ELF-1 (cell line): ENCODE measurements at regions not wholly inside any gene's neighbourhood (a gene's known extent, or its start where the extent isn't known, plus 50 kb on each side); places are given as distances from the start of the nearest gene placed in this dataset.
"Not testable (repeated sequence)": the region's sequence is repeated elsewhere in the genome, so short reads cannot be mapped to it uniquely, and the experiment has no call there.

Experiments
- DNase-seq: peaks from one replicate; pipeline ENCODE4 v3.0.0-alpha.2; 2016; ENCODE audit warnings: low read depth, low spot score

DNA sequence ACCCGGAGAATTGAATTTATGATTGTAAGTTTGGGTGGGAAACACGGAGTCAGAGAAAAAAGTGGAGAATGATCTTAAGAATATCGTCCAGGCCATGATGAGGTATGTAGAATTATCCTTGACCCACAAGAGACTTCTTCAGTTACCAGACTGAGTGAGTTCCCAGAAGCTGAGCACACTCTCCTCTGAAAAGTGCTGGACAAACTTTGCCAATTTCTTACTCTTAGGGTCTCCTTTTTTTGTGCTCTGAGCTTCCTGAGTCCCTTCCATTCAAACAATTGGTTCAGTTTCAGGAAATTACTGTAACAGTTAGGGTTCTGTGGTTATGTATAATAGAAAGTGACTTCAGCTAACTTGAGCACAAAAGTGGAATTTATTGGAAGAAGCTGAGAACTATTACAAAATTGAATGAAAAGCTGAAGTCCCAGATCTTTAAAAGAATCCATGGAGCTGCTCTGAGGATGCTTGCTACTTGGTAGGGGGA is 50.6 kb upstream of the EHBP1 start:
- DNase-seq = no peak

DNA sequence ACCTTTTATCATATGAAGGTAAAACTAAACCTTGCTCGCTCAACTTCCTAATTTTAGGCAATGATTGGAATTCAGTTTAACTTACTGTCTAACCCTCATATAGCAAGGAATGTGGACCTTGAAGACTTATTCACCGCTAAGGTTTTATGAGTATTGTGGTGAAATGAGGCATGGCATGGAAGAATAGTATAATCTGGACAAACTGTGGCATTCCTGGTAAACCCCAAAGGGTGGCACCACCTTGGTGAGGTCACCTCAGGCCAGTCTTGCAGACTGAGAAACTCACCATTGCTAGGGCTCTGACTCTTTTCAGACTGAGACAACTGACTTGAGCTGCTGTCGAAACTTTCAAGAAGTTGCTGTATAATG is 51.1 kb upstream of the EHBP1 start:
- no peak for DNase-seq

DNA sequence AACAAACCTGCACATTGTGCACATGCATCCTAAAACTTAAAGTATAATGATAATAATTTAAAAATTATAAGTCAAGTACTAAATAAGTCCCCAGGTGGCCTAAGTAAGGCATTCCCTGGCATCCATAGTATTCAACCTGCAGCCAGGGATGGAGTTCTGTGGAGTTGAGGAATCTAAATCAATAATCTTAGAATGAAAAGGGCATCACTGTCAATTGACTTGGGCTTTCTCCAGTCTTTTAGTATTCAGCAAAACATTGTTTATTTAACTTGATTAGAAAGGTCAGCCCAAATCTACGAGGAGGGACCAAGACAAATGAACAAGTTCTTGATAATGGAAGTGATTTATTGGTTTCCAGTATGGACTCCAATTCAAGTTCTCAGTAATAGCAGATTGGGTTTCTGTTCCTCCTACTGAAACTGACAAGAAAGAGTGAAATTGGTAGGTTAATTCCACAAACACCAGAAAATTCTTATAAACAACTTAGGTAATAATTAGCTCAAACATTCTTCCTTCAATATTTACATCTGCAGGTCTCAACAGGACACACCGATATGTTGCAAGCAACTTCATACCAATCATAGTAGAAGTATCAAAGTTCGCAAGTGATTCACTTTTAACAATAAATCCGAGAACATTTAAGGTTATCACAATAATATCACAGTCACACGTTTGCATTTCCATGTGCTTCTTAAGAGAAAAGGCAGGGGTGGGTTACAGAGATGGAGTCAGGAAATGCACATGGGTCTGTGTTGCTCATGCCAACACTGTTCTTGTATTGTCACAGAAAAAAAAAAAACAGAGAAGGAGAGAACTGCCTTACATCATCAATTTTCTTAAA is 51.7 kb upstream of the EHBP1 start:
- DNase-seq = no peak

DNA sequence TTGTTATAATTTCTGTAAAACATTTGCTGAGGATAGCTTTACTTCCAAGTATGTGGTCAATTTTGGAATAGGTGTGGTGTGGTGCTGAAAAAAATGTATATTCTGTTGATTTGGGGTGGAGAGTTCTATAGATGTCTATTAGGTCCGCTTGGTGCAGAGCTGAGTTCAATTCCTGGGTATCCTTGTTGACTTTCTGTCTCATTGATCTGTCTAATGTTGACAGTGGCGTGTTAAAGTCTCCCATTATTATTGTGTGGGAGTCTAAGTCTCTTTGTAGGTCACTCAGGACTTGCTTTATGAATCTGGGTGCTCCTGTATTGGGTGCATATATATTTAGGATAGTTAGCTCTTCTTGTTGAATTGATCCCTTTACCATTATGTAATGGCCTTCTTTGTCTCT is 56.4 kb upstream of the EHBP1 start:
- not testable (repeated sequence) for DNase-seq

DNA sequence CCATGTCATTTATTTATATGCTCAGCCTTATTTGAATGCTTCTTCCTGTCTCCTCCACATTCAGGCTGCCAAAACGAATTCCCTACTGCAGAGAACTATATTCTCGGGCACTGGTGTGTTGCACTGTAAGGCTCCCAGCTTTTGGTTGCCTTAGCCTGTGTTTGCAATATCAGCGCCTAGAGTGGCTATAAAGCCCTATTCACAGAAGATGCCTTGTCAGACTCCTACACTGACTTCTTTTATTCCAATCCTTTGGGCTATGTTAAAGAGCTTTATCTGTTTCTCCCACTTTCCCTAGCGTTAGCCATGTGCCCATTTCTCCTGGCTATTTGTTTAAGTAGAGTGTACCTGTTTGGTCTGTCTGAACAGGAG is 62.4 kb upstream of the EHBP1 start:
- DNase-seq = no peak

DNA sequence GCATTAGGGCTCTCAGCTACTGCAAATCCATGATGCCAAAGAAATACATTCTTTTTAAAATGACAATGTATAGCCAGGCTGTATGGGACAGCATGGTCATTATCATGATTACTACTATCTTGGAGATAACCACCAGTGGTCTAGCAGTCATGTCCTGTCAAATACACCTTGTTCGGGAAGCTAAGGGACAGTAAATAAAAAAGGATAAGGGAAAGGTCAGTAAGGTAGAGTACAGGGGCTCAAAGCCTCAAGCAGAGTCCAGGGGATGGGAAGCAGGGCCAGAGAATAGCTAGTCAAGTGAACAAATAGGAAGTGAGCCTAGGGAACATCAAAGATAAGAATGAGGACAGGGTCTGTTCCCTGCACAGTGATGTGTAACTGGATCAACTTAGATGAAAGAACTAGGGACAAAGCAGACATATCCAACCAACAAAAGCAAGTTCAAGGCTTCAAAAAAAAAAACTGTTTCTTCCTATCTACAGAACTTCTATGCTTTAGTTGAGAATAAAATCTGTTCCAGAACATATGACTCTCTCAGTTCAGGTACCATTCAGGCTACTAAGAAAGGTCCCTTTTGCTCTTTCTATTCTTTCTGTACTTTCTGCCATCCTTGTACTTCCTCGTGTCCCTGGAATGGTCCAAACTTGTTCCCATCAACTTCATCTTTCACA is 62.9 kb upstream of the EHBP1 start:
- no peak for DNase-seq

DNA sequence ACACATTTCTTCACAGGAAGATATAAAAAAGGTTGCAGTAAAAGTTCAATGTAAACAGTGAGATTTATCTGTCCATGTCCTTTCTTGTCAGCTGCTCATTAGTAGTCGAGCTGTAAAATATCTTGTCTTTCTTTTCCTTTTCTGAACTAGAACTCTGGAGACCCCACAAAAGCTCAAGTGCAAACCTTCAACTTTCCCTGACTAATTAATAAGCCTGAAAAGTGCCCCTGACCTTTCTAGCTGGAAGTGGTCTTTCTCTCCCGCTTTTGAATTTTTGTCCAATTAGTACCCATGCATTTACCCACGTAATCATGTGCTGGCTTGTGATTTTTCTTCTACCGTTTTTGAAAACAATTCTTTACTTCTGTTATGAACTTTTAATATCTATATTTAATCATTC is 63.6 kb upstream of the EHBP1 start:
- no peak for DNase-seq

DNA sequence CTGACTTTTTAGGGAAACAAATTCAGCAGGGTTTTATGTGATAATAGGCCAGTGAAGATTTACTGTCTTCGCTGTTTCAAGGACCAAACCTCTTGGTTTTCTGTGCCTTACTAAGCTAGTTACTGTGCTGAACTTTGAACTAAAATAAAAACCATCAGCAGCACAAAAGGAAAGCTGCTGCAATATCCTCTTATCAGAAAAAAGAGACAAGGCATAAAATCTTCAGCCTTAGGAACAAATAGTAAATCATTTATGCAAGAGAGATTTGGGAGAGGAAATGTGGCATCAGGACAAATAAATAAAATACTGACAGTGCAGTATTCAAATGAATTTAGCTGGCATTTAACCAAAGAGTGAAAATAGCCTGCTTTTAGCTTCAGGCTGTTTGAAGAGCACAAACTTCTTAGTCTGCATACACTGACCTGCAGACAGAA is 64.1 kb upstream of the EHBP1 start:
- DNase-seq = no peak

DNA sequence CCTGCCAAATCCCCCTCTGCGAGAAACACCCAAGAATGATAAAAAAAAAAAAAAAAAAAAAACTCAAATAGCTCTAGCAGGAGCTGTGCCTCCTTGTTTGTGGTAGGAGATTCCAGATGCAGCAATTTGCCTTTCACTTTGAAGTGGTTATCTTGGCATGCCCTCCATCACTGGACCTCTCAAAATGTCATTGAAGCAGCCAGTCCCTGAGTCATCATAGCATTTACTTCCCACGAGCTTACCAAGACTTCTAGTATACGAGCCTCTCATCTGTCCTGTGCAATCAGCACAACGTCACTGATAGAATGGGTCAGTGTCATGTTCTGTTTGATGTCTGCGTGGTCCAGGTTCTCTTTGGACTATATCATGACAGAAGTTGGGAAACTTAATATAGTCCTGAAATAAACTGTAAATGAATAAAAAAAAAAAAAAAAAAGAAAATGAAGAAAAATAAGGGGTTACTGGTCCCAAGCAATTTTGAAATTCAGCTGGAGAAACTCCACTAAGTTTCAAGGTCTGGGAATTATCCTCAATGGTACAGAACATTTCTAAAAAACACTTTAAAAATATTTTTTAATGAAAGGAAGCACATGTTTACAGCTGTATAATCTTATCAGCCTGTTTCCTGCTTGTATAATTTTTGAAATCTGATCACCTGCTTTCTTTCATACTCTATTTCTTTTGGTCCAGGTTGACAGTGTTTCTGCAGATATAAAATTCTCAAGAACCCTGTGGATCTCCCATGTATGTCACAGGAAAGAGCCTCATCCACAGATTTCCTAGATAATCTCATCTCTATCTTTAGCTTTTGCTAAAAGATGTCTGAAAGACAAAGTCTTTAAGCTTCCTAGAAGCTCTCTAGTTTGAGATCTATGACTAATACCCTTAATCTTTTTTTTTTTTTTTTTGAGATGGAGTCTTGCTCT is 74.1 kb upstream of the EHBP1 start:
- peak; percentile 11 for DNase-seq

DNA sequence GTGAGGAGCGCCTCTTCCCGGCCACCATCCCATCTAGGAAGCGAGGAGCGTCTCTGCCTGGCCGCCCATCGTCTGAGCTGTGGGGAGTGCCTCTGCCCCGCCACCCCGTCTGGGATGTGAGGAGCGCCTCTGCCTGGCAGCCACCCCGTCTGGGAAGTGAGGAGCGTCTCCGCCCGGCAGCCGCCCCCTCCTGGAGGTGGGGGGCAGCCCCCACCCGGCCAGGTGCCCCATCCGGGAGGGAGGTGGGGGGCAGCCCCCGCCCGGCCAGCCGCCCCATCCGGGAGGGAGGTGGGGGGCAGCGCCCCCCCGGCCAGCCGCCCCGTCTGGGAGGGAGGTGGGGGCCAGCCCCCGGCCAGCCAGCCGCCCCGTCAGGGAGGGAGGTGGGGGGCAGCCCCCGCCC is 75.3 kb upstream of the EHBP1 start:
- DNase-seq = not testable (repeated sequence)

DNA sequence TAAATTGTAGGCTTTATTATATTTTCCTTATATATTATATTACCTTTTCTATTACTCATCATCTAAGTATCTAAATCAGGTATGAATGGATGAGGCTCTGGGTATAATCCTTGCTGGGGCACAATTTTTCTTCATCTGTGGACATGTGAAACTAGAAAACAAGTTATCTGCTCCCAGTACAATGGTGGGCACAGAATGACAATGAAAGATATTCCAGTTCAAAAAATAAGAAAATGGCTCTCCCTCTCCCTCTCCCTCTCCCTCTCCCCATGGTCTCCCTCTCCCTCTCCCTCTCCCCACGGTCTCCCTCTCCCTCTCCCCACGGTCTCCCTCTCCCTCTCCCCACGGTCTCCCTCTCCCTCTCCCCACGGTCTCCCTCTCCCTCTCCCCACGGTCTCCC is 76.2 kb upstream of the EHBP1 start:
- not testable (repeated sequence) for DNase-seq

DNA sequence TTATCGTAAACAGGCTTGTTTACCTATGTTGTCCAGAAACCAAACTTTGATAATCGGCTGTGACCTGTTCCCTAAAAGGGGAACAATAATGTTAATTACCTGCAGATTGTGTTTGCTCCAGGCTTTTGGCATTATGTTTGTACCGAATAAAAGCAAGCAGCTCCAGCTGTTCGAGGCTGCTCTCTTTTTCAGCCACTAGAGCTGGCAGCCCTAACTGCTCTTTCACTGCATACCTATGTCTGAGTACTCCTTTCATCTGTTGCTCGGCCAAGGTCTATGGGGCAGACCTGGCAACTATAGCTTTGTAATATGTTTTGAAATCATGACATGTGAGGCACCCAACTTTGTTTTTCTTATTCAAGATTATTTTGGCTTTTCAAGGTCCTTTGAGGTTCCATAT is 77.8 kb upstream of the EHBP1 start:
- peak; percentile 51 for DNase-seq

DNA sequence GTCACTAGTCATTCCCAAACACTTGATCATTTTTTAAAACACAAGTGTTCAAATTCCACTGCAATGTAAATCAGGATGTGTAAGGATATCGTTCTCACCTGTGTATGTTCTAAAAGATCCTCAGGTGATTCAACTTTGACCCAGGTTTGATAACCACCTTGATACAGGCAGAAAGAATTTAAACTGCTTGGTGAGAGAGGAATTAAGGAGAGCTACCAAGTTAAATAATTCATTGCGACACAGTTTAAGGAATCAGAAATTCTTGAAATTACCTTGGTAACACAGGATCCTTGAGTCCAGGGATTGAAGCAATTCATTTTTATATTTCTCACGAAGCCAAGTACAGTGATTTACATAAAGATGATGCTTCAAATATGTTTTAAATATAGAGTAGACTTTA is 80.7 kb upstream of the EHBP1 start:
- DNase-seq = no peak

DNA sequence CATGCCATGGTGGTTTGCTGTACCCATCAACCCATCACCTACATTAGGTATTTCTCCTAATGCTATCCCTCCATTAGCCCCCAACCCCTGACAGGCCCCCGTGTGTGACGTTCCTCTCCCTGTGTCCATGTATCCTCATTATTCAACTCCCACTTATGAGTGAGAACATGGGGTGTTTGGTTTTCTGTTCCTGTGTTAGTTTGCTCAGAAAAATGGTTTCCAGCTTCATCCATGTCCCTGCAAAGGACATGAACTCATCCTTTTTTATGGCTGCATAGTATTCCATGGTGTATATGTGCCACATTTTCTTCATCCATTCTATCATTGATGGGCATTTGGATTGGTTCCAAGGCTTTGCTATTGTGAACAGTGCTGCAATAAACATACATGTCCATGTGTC is 89.0 kb upstream of the EHBP1 start:
- DNase-seq = not testable (repeated sequence)

DNA sequence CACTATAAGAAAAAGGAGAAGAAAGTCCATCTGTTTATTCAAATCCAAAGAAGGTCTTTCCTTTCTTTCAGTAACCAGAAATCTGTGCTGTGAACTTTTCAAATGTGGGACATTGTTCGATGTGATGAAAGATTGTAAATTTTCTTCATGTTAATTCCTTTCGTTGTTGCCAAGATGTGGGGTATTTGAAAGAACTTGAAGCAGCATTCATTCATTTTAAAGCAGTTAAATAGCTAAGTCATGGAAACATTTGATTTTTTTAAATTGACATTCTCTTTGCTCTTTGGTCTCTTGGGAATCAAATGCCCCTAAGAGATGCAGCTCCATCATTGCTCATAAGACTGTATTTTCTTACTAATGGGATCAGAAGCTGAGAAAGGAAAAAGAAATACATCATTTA is 93.7 kb upstream of the EHBP1 start:
- DNase-seq = no peak

DNA sequence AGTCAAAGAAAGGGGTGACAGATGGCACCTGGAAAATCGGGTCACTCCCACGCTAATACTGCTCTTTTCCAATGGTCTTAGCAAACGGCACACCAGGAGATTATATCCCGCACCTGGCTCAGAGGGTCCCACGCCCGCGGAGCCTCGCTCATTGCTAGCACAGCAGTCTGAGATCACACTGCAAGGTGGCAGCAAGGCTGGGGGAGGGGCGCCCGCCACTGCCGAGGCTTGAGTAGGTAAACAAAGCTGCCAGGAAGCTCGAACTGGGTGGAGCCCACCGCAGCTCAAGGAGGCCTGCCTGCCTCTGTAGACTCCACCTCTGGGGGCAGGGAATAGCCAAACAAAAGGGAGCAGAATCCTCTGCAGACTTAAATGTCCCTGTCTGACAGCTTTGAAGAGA is 99.5 kb upstream of the TMEM17 start:
- DNase-seq = not testable (repeated sequence)

DNA sequence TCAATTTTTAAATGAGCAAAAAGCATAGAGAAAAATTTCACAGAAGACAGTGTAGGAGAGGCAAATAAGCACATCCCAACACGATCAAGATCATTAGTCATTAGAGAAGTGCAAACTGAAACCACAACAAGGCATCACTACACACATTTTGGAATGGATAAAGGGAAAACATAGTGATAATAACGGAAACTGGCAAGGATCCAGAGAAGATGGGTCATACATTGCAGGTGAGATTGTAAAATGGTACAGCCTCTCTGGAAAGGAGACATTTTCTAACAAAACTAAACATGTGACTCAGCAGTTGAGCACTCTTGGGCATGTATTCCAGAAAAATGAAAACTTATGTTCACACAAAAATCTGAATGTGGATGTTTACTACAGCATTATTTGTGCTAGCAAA is 98.3 kb upstream of the TMEM17 start:
- DNase-seq = no peak

DNA sequence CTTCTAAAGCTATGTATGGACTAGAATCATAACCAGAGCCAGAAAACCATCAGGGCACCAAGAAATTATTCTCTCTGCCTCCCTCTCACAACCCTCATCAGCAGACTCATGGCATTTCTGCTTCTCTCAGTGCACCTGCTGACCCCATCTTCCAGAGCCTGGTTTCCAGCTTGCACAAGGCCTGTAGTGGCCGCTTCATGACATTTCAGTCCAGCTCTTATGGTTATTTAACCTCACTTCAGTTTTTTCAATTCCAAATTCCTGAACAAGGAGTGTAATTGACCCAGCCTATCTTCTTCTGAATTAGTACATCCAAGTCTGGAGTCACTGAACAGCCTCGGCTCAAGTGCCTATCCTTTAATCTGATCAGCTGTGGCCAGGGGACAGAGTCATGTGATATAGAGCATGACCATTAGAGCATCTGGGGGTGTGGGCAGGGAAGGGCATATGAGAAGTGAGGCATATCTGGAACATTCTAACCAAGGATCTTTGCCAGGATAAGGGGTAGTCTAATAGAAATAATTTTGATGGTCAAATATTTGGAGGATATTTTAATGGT is 97.2 kb upstream of the TMEM17 start:
- DNase-seq = no peak

DNA sequence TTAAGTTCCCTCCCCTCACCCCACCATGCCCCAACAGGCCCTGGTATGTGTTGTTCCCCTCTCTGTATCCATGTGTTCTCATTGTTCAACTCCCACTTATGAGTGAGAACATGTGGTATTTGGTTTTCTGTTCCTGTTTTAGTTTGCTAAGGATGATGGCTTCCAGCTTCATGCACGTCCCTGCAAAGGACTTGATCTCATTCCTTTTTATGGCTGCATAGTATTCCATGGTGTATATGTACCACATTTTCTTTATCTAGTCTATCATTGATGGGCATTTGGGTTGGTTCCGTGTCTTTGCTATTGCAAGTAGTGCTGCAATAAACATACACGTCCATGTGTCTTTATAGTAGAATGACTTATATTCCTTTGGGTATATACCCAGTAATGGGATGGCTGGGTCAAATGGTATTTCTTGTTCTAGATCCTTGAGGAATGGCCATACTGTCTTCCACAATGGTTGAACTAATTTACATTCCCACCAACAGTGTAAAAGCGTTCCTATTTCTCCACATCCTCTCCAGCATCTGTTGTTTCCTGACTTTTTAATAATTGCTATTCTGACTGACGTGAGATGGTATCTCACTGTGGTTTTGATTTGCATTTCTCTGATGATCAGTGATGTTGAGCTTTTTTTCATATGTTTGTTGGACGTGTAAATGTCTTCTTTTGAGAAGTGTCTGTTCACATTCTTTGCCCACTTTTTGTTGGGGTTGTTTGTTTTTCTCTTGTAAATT is 93.8 kb upstream of the TMEM17 start:
- DNase-seq = not testable (repeated sequence)

DNA sequence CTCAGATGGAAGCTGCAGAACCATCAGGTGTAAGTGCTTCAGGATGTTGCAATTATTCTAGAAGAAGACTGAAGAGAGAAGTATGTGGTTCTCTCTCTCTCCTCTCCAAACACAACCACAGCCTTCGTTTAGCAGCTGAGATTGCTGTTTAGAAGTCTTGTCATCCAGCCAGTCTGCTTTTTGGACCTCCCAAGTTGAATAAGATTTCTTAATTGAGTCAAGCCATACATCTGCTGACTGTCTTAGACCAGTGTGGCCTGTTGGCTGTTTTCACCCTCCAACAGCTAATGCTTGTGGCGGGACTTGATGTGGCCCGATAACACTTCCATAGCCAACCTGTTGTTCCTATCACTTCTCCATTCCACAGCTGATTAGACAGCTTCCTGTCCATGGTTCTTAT is 91.3 kb upstream of the TMEM17 start:
- DNase-seq = no peak
